HG03457 (cell line): ENCODE measurements at regions not wholly inside any gene's neighbourhood (a gene's known extent, or its start where the extent isn't known, plus 50 kb on each side); places are given as distances from the start of the nearest gene placed in this dataset.
"Not testable (repeated sequence)": the region's sequence is repeated elsewhere in the genome, so short reads cannot be mapped to it uniquely, and the experiment has no call there.

Experiments used
- ATAC-seq: cut with Tn5 transposase; IDR thresholded peaks from one replicate; pipeline ENCODE4 v1.9.1; 2021; ENCODE audit warnings: moderate number of reproducible peaks; ENCODE audit not compliant: unreplicated experiment

GRCh38 chr4:106869551-106869950, 166.6 kb downstream of the DKK2 start:
- no peak for ATAC-seq

DNA sequence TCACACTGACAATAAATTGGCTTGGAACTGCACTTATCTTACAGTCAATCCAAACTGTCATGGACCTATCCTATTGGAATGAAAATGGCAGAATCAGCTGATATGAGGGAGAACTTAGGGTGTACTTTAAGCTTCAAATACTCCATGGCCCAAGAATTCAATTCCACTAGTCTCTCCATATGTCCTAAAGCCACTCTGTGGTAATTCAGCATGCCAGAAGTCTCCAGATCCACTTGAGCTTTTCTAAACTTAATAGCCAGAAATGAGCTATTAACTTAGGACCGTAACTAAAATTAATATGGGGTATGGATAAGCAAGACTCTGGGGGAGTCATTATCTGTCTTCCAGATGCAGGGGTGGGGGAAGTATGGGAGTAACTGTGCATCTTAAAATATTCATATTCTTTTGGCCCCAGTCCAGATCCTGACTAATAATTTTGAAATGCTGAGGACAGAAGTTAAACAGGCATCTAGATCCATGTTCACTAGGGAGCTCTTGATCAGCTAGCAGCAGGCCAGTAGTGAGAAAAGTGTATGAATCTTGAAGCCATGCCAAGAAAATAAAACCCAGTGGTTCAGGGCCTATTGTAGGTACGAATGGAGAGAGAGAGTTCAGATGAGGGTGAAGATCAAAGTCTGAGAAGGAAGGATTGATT, 167.6 kb downstream of the DKK2 start:
- ATAC-seq = no peak

DNA sequence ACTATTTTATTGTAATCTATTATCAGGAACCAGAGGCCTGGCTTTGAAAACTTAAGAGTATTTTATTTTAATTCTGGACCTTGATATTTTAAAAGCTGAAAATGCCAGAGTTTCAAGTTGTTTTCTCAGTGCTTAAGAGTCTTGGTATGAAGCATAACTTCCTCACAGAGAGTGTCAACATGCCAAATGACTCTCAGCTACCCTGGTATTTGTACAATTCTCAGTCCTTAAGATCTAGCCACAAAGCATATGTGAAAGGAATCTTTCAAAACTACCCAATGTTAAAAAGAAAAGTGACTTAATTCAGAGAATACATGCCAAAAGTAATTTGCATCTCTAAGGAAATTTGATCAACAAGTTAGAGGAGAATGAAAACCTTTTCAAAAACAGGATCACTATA, 171.9 kb downstream of the DKK2 start:
- ATAC-seq = no peak

DNA sequence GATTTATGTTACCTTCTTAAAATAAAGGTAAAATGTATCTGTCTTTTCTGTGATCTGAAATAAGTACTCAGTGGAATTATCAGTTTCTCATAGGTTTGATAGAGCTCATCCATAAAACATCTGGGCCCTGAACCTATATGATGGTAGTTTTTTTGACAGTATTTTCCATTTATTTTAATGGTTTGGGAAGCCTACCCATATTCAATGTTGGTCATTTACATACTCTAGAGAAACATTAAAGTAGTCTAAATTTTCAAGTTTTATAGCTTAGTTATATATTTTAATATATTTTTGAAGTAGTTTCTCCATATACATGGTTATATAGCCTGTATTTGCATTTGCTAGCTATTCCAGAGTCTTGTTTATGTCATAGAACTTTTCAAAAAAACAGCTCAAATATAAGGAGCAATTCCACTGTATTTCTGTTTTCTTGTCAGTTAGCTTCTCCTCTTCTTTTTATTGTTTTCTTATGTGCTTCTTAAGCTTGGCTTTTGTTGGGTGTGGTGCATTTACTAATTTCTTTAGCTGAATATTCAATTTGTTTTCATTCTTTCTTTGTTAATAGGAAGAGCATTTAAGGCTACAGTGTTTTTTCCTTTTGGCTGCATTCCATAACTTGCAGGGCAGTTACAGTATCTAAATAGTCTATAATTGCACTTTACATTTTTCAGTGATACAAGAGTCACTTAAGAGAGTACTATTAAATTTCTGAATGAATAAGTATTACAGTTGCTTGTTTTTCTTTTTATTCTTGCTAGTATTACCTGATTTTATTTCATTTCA, 181.4 kb downstream of the DKK2 start:
- no peak for ATAC-seq

- ATAC-seq = no peak
These were observed 183.7 kb downstream of the DKK2 start for GRCh38 chr4:106852426-106852825.

GRCh38 chr4:106851726-106852125, 184.4 kb downstream of the DKK2 start:
- ATAC-seq = no peak

- no peak for ATAC-seq
These were observed 185.4 kb downstream of the DKK2 start for GRCh38 chr4:106850691-106851090.

- no peak for ATAC-seq
These were observed 200.2 kb downstream of the DKK2 start for GRCh38 chr4:106835919-106836318.

DNA sequence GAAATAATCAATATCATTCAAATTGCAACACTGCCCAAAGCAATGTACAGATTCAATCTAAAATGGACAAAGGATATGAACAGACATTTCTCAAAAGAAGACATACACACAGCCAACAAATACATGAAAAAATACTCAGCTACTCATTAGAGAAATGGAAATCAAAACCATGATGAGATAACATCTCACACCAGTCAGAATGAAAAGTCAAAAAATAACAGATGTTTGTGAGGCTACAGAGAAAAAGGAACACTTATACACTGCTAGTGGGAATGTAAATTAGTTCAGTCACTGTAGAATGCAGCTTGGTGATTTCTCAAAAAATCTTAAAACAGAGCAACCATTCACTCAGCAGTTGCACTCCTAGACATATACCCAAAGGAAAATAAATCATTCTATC, 205.2 kb downstream of the DKK2 start:
- no peak for ATAC-seq

- ATAC-seq = no peak
These were observed 217.3 kb downstream of the DKK2 start for GRCh38 chr4:106818764-106819163.

DNA sequence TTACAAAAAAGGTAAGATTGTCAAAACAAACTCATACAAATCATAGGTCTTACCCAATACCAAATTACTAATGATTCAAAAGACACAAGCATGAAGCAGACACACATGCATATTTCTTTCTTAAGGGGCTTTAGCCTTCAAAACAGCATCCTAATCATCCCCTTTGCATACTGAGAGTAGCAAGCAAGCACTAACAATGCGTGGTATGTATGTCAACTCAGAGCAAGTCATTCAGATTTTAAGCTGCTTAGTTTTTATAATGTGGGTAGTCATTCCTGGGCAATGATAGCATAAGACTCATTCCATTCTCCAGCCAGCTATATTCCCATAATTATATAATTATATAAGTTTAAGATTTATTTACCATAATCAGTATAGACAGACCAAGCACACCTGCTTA, 219.6 kb downstream of the DKK2 start:
- no peak for ATAC-seq

- ATAC-seq = no peak
These were observed 226.0 kb downstream of the DKK2 start for GRCh38 chr4:106810122-106810521.

GRCh38 chr4:106809076-106809475, 227.0 kb downstream of the DKK2 start:
- ATAC-seq = no peak

GRCh38 chr4:106806158-106806797, 229.8 kb downstream of the DKK2 start:
- ATAC-seq = no peak

GRCh38 chr4:106803083-106803482, 233.0 kb downstream of the DKK2 start:
- ATAC-seq = no peak

- ATAC-seq = no peak
These were observed 234.7 kb downstream of the DKK2 start for GRCh38 chr4:106801386-106801785.

DNA sequence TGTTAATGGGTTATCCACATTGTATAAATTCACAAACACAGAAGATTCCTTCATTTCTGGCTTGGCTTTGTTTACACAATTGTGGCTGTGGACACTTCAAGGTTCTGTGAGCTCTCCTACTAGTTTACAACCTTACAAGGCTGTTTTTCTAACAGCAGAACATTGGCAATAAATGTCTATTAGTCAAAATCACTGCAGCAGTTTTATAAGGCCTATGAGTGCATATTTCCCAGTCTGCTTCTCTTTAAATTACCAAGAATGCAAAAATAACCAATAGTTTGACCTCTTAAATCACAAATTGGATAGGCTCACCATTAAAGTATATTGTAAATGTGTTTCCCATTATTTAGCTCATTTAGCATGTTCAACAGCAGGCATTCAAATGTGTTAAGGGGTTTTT, 239.2 kb downstream of the DKK2 start:
- ATAC-seq = no peak

- no peak for ATAC-seq
These were observed 240.8 kb downstream of the DKK2 start for GRCh38 chr4:106795326-106795725.

GRCh38 chr4:106793933-106794332, 242.2 kb downstream of the DKK2 start:
- ATAC-seq = no peak

GRCh38 chr4:106775636-106776035, 260.5 kb downstream of the DKK2 start:
- no peak for ATAC-seq

DNA sequence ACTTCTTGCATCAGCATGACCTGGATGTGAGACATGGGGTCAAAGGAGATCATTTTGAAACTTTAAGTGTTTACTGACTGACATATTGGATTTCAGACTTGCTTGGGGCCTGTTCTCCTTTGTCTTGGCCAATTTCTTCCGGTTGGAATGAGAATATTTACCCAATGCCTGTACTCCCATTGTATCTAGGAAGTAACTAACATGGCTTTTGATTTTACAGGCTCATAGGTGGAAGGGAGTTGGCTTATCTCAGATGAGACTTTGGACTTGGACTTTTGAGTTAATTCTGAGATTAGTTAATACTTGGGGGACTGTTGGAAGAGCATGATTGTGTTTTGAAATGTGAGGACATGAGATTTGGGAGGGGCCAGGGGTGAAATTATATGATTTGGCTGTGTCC, 262.1 kb downstream of the DKK2 start:
- ATAC-seq = not testable (repeated sequence)
